HG03460 (cell line): ENCODE measurements at regions not wholly inside any gene's neighbourhood (a gene's known extent, or its start where the extent isn't known, plus 50 kb on each side); places are given as distances from the start of the nearest gene placed in this dataset.

Experiments used
- ATAC-seq: cut with Tn5 transposase; IDR thresholded peaks from one replicate; pipeline ENCODE4 v1.9.1; 2021; ENCODE audit not compliant: unreplicated experiment

DNA sequence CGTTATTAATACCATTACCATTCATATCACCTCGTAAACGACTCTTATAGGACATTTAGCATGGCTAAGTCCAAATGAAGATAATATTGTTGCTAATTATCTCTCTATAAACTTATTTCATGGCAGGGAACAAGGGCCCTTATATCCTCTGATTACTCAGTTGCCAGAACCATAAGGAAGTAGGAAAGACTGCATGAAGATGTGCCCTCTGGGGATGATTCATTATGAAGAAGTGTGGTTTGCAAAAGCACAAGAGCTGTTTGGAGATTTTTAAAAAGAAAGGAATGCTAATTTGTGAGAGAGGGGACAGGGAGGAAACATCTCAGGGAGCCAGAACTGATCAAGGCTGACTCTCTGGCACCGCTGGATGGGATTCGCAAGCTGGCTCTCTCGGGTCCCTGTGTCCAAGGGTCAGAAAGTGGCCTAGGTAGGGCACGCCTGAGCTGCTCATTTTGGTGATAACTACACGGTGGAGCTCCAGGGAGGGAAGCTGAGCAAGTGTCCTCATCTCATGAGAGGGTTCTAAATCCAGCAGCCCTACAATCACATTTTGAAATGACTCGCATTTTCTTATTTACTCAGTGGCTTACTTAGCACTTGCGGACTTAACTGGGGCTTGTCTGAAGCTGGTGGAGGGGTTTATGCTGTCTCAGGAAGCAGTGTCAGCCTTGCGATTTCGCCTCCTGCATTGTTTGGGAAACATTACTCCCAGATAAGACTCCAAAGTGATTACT is 136.8 kb downstream of the C5orf15 start:
- no peak for ATAC-seq

DNA sequence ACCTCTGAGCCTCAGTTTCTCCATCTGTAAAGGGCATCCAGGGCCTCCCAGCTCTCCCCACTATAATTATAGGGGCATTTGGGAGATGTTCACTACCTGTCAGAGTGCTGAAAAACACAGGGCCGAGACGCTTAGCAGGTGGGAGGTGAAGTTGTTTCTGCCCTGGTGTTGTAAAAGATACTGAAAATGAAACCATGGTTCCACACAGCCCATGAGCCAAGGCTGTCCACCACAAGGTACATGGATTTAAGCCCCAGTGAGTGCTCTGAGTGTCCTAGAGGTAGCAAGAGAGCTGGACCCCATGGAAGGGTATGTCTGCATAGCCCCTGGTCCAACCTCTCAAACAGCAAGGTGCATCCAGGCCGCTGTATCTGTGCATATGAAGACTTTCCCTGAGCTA is 137.5 kb downstream of the C5orf15 start:
- ATAC-seq: no peak

DNA sequence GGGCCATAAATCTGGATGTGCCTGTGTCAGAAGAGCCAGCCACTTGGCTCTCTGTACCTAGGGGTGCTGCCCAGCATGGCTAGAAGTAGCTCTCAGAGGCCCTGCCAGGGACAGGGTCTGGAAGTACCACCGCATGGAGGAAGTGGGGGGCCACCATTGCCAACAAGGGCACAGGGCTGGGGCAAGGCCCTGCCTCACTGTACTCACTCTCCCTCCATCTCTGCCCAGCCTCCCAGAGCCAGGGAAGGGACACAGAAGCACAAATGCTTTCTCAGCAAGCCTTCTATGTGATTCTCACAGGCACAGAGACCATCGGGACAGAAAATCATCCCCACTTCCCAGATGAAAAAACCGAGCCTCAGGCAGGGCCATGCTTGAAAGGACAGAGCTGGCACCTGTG is 138.1 kb downstream of the C5orf15 start:
- ATAC-seq: no peak

DNA sequence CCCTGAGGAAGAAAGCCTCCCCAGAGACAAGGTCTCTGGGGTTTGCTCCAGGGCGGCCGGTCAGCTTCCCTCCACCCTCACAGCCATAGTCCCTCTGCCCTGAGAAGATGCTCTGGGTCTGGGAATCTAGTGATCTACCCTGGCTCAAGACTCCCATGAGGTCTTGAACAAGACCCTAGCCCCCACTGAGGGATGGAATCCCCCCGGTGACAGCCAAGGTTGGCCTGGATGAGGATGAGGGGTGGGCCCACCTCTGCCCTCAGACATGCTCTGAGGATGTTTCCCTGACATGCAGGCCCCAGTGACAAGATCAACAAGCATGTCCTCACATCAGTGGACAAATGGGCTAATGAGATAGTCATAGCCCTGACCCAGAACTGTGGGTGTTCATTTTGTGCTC is 138.6 kb downstream of the C5orf15 start:
- no peak for ATAC-seq

DNA sequence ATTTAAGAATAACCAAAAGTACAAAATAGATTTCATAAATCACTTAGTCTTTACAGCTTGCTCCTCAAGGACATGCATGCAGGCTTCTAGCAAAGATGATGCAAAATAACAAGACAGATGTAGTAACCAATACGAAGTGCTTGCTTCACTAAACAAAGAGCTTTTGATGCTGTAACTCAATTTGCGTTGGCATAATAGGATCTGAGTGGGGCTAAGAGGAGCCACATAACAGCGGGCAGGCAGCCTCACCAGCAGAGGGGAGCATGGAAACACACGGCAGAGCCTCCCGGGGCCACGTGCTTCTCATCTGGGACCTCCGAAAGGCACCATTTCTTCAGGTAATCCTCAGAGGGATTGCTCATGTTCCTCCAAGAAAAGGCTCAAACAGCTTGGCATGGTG is 139.7 kb downstream of the C5orf15 start:
- ATAC-seq: no peak

DNA sequence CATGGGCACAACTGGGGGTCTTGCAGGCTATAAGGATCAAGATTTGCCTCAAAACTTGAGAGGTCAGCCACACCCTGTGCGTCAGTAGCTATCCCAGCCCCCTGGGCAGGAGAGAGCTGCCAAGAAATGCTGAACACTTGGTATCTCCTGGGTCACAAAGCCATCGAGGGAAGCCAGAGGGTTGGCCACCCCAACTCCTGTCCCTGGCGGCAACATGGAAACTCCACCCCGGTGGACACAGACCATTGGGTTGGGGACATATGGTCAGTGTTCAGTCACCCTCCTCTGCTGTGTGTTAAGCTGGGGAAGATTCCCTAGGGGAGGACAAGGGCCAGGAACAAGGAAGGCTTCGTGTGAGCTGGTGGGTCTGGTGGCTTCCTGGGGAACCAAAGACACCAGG is 140.6 kb downstream of the C5orf15 start:
- ATAC-seq: no peak

DNA sequence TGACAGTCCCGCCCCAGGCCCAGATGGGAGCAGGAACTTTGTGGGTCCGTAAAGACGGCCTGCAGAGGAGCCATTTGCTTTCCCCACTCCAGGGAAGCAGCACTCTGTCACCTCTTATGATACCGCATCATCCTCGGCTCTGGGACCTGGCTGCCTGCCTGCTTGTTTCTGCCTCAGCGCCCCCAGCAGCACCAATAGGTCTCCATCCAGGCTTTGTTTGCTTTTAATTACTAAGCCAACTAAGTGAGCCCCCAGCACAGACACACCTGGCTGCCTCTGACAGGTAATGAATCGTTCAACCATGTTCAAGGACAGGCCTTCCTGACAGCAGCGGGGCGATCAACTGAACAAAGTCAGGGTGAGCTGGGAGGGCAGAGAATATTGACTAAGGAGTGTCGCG is 141.4 kb downstream of the C5orf15 start:
- ATAC-seq: no peak

DNA sequence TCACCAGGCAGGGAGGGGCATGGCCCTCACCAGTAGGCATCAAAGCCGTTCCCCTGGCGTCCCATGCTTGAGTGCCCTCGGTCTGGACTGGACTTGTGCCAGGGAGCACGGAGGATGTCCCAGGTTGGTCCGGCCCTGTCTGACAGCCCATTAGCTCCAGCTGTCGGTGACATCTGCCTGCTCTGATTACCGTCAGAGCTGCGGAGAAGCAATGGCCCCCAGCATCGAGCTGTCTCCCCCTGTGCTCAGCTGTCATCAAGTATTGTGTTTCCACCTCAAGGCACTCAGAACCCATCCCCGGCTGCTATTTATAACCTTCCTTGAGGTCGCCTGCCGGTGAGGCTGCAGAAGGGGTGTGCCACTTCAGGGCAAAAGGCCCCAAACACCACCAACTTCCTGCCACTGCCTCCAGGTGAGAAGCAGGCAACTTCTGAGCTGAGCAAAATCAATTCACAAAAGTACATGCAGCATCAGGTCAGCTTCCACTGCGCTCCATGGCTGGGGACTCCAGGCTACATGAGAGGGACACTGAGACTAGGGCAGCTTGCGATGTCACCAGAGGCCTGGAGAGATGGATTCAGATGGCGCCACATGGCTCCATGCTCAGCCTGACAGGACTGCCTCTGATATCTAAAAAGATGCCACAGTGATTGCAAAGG is 142.7 kb downstream of the C5orf15 start:
- peak; percentile 40 for ATAC-seq

DNA sequence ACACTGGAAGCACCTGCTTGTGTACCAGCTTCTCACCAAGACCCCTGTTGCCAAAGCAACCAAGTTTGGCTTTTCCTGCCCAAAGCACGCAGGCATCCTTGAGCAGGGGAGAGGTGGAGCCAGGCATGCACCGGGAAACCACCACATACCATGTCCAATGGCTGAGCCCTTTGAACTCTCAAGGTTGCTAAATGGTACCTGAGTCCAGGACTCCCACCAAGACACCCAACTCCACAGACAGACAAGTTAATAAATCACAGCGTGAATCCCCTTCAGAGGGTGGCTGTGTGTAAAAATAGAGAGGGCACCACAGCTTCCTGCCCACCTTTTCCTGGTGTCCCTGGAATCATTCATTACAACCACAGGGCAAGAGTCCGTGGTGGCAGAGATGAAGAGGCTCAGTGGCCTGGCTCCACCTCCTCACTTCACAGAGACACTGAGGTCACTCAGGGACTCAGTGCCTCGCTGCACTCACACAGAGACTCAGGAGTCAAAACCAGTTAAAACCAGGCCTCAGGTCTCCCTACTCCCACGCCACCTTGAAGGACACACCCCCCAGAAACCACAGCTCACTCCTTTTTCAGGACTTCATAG is 143.7 kb downstream of the C5orf15 start:
- ATAC-seq: peak; percentile 65

DNA sequence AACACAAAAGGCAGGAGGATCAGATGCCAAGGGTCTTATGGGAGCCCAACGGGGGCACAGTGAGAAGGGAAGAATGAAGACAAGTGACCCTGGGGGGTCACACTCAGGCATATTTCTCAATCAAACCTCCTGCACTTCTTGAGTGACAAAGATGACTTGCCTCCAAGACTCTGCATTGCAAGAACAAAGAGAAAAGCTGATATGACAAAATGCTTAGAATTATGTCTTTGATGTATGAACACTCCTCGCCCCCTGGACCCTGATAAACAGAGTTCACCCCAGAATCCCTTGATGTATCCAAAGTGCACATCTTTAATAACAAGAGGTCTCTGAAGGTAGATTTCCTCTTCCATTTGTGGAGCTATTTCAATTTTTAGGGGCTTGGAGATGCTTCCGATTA is 146.5 kb downstream of the C5orf15 start:
- no peak for ATAC-seq

DNA sequence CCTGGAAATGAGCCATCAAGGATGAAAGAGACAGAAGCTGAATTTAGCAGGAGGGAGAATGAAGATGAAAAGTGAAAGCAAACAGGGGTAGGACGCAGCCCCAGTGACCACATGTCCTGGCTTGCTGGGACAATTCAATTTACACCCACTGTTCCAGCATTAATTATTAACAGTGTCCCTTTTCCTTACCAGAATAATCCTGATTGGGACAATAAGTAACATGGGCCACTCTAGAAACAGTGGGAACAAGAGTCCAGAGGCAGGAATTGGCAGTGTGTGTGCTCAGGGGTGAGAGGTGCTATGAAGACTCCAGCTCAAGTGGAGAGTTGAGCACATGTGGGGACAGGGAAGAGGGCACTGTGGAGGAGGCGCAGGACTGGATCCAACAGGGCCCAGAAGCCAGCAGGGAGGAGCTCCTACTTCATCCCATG is 147.1 kb downstream of the C5orf15 start:
- no peak for ATAC-seq

DNA sequence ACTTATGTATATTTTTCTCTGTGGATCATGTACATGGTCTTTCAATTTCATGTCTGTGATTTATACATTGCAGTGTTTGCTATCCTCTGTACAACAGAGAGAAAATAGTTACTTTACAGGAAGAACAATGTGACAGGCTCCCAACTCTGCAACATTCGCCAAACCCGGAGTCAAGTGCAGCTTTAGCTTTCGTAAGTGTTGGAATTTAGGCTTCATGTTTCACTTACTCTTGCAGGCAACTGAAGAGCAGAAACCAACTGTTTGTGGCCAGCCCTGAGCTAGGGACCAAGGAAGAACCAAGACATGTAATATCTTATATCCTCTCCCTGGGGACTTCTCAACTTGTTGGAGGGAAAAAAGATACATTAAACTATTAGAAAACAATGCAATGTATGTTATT is 147.9 kb downstream of the C5orf15 start:
- ATAC-seq: no peak

DNA sequence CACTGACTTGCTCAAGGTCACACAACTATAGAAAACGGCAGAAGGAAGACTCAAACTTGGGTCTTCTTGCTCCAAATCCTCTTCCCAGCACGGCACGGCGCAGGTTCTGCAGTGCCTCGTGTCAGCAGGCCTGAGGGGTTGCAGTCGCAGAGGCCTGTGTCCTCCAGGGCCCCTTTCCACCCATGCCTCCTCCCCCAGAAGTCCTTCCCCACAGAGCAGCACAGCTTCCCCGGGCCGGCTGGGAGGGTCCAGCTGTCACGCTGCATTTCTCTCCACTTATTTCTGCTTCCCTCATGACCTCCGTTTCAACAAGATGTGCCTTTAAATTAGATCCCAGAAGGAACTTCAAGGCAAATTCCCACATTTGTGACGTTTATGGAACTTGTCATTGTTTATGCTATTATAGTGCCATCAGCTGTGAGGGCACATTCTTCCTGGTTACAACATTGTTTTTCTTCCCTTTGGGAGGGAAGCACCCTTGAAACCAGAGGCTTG is 148.4 kb downstream of the C5orf15 start:
- no peak for ATAC-seq

DNA sequence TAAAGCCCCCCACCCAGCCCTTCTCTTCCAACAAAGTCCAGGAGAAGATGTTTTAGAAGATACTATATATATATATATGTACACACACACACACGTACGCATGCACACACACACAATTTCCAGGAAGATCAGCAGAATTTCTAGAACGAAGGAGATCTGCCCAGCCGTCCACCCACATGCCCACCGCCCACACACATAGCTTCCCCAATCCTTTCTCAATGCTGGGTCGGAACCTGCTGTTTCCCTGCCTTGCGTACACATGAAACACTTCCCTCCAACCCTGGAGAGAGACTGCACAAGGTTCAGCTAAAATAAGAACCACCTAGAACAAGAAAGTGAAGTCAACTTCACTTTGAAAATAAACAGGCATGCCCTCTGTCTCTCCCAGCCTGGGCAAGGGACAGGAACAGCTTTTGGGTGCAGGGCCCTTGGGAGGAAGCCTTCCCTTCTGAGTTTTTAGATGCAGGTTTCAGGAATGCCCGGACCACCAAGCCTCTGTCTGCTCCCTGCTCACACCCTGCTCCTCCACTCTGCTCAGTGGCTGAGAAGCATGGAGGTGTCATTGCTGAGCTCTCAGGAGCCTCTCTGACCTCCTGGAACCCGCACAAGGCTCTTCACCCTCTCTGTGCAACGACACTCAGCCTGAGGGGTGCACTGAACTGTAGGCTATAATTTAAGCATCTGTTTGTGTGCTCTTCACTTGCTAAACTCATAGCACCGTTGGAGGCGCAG is 149.4 kb downstream of the C5orf15 start:
- ATAC-seq: no peak

DNA sequence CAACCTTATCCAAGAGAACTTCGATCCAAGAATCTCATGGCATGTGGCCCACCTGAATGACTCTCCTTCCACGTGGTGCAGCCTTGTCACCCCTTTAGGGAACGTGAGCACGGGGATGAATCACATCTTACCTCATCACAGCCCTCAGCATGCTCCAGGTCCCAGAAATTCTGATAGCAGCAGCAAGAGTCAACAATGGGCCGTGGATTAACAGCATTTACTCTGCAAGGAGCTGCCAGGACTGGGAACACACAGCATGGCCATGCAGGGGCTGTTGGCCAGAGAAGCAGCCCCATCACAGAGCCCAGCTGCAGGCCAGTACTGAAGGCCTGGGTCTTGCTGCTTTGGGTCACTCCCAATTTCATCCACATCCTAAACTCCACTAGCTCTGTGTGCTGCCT is 150.4 kb downstream of the C5orf15 start:
- no peak for ATAC-seq

DNA sequence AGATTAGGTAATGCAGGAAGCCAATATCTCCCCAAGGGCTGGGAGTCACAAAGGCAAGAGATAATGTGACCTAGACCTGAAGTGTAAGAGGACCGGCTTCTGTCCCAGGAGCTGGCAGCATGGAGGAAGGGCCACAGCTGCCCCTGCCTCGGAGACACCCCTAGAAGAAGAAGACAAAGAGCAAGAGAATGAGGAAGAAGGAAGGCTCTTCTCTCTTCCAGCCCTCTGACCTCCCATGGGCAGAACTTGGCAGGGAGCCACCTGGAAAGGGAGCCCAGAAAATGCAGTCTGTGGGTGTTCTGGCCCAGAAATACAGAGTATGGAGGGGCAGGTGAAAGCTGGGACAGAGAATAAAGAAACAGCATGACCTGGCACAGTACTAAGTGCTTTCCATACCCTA is 151.0 kb downstream of the C5orf15 start:
- no peak for ATAC-seq

DNA sequence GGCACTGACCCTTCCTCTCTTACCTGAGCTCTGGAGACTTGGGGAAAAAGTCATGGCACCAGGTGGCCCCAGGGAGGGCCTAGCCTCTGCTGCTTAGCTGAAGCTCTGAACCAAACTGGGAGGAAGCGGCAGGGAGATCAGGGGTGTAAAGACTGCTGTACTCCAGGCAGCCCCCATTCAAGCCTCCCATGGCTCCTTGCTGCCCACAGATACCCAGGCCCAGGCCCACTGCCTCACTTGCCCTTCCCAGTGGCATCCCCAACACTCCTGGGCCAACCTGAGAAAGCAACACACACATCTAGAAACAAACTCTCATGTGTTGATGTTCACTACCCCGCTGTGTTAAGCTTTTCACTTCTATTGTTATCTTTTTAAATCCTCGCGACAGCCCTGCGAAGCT is 151.6 kb downstream of the C5orf15 start:
- ATAC-seq: no peak

DNA sequence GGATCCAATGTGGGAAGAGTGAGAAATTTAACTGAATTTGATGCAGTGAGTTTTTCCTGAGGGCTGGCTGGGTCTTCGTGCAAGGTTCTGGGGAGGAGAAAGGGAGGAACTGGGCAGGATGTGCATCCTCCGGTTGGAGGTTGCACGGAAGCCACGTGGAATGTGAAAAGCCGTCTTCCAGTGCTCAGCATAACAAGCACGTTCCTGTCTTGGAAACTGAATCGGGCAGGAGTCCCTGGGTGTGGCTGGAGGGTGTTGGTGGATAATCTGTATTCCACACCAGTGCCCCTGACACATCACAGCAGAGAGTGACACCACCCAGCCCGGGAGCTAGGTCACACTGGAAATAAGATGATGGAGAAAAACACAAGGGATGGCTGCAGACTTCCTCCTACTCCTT is 154.3 kb downstream of the C5orf15 start:
- no peak for ATAC-seq

DNA sequence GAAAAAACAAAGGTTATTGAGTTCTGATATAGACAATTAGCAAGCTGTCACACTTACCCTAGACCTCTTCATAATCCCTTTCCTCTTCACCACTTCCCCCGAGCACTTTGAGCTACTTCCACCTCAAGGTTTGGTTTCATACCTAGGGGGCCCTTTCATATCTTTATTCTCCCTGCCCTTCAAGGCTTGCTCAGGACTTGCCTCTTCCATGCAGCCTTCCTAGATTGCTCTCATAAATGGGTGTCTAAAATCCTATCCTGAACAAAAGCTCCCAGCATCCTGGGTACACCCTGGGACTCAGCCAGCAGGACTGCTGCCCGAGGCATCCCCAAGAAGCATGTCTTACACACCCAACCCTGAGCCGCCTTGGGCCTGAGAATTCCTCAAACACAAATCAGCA is 157.3 kb downstream of the C5orf15 start:
- ATAC-seq: no peak

DNA sequence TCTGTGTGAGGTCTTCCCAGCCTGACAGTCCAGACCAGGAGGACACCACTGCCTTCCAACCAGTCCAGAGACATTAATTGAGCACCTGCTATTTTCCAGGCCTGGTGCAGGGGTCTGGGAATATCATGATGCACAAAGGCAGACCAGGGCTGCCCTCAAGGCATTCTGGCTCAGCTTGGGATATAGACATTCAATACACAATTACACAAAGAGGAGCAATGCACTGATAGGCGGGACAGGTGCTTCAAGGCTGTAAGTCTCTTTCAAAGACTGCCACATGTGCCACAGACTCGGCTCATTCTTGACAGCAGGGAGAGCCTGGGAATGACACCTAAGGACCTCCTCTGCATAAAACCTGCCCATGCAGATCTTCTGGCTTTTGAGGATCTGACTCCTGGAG is 158.6 kb downstream of the C5orf15 start:
- no peak for ATAC-seq

DNA sequence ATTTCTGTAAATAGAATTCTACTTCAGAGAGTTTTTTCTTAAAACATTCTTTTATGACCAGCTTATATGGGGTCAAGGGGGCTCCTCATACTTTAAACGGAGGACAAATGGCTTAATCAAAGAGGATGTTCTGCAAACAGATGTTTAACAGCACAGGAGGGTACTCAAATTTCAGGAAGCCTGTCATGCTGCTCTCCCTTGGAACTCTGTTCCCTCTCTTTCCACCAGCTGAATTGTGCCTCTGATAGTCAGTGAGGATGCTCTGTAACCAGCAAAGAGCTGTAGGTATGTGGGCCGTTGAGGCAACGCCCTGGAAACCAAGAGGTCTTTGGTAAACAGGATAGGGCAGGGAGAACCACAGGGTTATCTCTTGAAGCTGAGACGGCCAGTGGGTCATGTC is 161.1 kb downstream of the C5orf15 start:
- ATAC-seq: no peak

DNA sequence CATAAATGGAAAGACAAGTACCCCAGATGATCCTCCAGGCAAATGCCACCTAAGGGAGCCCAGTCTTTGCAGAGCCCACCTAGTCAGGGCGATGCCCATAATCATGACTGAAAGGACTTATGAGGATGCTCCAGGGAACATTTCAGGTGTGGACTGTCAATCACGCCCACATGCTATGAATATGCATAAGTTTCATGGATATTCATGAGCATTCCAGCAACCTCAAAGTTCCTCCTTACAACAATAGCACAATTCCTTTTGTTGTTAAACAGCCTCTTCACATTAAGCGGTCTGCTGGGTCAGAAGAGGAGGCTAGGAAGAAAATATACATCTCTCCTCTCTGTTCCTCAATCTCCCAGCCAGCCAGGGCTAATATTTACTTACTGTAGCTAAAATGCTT is 161.6 kb downstream of the C5orf15 start:
- ATAC-seq: no peak
